Endothelial cell (in vitro differentiated cells): ENCODE measurements at regions not wholly inside any gene's neighbourhood (a gene's known extent, or its start where the extent isn't known, plus 50 kb on each side); places are given as distances from the start of the nearest gene placed in this dataset.

ENCODE experiments used
- DNase-seq: peaks from one replicate; pipeline ENCODE4 v3.0.0; 2021; ENCODE audit warnings: low spot score
- H3K27ac Mint-ChIP-seq: one replicate; pipeline ENCODE4 v1.8.0; 2021; ENCODE audit warnings: mixed read lengths, inconsistent platforms; ENCODE audit not compliant: unreplicated experiment
- H3K27me3 Mint-ChIP-seq: one replicate; pipeline ENCODE4 v1.8.0; 2021; ENCODE audit warnings: mild to moderate bottlenecking, moderate library complexity, mixed read lengths, inconsistent platforms; ENCODE audit not compliant: unreplicated experiment
- H3K36me3 Mint-ChIP-seq: one replicate; pipeline ENCODE4 v1.8.0; 2021; ENCODE audit warnings: mild to moderate bottlenecking, low read depth, mixed read lengths, inconsistent platforms; ENCODE audit not compliant: unreplicated experiment
- H3K4me1 Mint-ChIP-seq: one replicate; pipeline ENCODE4 v1.8.0; 2021; ENCODE audit warnings: mild to moderate bottlenecking, mixed read lengths, inconsistent platforms; ENCODE audit not compliant: unreplicated experiment
- H3K4me3 Mint-ChIP-seq: one replicate; pipeline ENCODE4 v1.8.0; 2021; ENCODE audit warnings: mild to moderate bottlenecking, mixed read lengths, inconsistent platforms; ENCODE audit not compliant: unreplicated experiment
- H3K9me3 Mint-ChIP-seq: one replicate; pipeline ENCODE4 v1.8.0; 2021; ENCODE audit warnings: mixed read lengths, inconsistent platforms; ENCODE audit not compliant: unreplicated experiment
- TF ChIP-seq, protein P1 (sequence below): fragments of 200-600 bp; sonication (generic); IDR thresholded peaks from one replicate; pipeline ENCODE4 v1.5.0; 2021; ENCODE audit warnings: antibody characterized with exemption; ENCODE audit not compliant: unreplicated experiment

DNA sequence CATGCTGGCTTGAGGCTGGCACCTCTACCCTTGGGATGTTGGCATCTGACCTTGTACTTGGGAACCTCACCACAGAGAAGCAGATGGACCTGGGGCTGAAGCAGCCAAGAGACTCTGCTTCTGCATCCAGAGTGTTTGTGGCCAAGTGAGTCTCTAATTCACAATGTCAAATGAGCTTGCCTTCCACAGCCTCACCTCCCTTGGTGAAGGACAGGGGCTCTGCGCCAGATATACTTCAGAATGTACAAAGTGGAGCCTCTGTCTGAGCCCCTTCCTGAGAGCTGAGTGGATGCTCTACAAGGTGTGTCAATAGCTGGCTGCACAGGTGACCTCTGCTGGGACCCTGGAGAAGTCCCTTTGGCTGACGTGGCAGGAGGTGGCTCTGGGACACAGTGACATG, 508.9 kb downstream of the CDH26 start:
- no peaks in the 10 kb centered on the region for H3K9me3 Mint-ChIP-seq
- no peak for DNase-seq
- TF ChIP-seq, protein P1, sequence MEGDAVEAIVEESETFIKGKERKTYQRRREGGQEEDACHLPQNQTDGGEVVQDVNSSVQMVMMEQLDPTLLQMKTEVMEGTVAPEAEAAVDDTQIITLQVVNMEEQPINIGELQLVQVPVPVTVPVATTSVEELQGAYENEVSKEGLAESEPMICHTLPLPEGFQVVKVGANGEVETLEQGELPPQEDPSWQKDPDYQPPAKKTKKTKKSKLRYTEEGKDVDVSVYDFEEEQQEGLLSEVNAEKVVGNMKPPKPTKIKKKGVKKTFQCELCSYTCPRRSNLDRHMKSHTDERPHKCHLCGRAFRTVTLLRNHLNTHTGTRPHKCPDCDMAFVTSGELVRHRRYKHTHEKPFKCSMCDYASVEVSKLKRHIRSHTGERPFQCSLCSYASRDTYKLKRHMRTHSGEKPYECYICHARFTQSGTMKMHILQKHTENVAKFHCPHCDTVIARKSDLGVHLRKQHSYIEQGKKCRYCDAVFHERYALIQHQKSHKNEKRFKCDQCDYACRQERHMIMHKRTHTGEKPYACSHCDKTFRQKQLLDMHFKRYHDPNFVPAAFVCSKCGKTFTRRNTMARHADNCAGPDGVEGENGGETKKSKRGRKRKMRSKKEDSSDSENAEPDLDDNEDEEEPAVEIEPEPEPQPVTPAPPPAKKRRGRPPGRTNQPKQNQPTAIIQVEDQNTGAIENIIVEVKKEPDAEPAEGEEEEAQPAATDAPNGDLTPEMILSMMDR: no peak
- H3K27ac Mint-ChIP-seq: no peak overlapping the region
- no peaks in the 10 kb centered on the region for H3K36me3 Mint-ChIP-seq
- no peaks in the 10 kb centered on the region for H3K4me1 Mint-ChIP-seq
- no peaks in the 10 kb centered on the region for H3K27me3 Mint-ChIP-seq
- no peak overlapping the region for H3K4me3 Mint-ChIP-seq

DNA sequence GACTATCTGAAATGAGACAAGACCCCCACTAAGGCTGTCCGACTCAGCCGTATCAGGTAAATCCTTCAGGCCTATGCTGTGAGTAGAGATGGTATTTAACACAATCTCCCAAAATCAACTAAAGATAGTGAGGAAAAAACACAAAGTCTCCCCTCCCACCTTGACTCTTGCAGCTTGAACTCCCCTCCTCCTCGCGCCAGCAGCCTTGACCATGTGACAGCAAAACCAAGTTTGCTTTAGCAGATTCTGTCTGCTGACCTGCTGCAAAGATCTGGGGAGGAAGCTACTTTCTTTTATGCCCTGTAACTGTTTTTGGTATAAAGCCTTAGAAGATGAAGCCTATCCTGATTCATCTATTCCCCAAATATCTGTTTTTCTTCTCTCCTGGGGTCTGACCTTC, 509.5 kb downstream of the CDH26 start:
- no peaks in the 10 kb centered on the region for H3K4me1 Mint-ChIP-seq
- H3K4me3 Mint-ChIP-seq: no peak overlapping the region
- no peak for DNase-seq
- H3K36me3 Mint-ChIP-seq: no peaks in the 10 kb centered on the region
- no peak overlapping the region for H3K27ac Mint-ChIP-seq
- H3K27me3 Mint-ChIP-seq: no peaks in the 10 kb centered on the region
- TF ChIP-seq, protein P1: no peak
- no peaks in the 10 kb centered on the region for H3K9me3 Mint-ChIP-seq

DNA sequence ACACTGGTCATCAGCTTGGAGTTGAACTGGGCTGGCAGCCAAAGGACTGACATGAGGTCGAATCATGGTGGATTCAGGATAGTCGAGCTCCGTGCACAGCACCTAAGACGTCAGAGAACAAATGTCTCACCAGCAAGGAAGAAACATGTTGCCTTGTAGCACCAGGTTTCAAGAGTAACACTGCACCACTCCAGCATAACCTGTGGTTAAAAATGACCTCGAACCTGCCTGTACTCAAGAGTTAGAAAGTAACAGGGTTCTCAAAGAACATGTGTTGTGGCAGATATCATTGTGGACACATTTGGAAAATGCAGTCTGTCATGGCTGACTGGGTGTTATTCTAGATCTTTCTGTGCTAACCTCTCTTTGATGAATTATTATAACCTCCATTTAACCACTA, 511.6 kb downstream of the CDH26 start:
- Mint-ChIP-seq H3K27me3 (no peaks in the 10 kb centered on the region), H3K4me1 (no peaks in the 10 kb centered on the region), H3K27ac (no peak overlapping the region), H3K9me3 (no peaks in the 10 kb centered on the region), H3K4me3 (no peak overlapping the region), H3K36me3 (no peaks in the 10 kb centered on the region)
- TF ChIP-seq, protein P1: no peak
- no peak for DNase-seq

DNA sequence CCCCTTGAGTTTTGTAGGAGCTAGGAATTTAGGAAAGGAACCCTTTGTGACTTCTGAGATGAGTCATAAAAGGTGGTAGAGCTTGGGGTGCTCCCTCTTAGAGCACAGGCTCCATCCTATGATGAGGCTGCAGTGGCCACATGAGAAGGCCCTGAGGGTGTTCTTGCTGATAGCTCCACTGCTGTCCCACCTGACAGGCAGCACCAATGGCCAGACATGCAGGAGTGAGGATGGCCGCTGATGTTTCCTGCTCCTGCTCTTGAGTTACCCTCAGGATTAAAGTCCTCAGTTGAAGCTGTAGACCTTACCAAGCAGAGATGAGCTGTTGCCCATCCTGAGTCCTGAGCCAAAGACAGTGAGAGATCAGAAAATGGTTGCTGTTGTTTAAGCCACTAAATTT, 512.1 kb downstream of the CDH26 start:
- Mint-ChIP-seq H3K27ac (no peak overlapping the region), H3K9me3 (no peaks in the 10 kb centered on the region), H3K27me3 (no peaks in the 10 kb centered on the region), H3K4me3 (no peak overlapping the region), H3K36me3 (no peaks in the 10 kb centered on the region), H3K4me1 (no peaks in the 10 kb centered on the region)
- no peak for DNase-seq
- TF ChIP-seq, protein P1: no peak

DNA sequence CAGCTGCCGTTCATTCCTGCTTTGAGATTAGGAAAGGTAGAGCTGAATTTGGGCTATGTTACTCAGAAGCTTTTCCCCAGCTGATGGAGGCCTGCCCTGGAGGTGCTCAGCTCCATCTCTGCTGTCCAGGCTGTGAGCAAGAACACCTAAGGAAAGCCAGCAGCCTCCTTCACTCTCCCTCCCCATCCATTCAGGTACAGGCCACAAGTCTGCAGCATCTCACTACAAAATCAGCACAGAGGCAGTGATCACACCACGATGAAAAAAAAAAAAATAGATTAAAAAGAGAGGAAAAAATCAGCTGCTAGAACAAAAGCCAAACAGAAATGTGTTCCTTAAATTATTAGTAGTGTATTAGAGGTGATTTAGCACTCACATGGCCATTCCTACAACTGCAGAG, 515.0 kb downstream of the CDH26 start:
- Mint-ChIP-seq H3K4me3 (no peak overlapping the region), H3K27ac (no peak overlapping the region), H3K36me3 (no peaks in the 10 kb centered on the region), H3K9me3 (no peaks in the 10 kb centered on the region), H3K4me1 (no peaks in the 10 kb centered on the region), H3K27me3 (peaks cover 2% of the 10 kb centered on the region)
- TF ChIP-seq, protein P1: no peak
- DNase-seq: no peak
